HEK293 (cell line): ENCODE measurements at regions not wholly inside any gene's neighbourhood (a gene's known extent, or its start where the extent isn't known, plus 50 kb on each side); places are given as distances from the start of the nearest gene placed in this dataset.

Experiments
- CTCF ChIP-seq: fragments of 450-650 bp; formaldehyde crosslinking; IDR thresholded peaks from 2 replicates; pipeline ENCODE4 v1.5.1; 2016; ENCODE audit warnings: missing biosample characterization, missing genetic modification characterization
- YY1 ChIP-seq: fragments of 450-650 bp; formaldehyde crosslinking; IDR thresholded peaks from 2 replicates; pipeline ENCODE4 v1.5.1; 2018; ENCODE audit warnings: missing biosample characterization, missing genetic modification characterization

DNA sequence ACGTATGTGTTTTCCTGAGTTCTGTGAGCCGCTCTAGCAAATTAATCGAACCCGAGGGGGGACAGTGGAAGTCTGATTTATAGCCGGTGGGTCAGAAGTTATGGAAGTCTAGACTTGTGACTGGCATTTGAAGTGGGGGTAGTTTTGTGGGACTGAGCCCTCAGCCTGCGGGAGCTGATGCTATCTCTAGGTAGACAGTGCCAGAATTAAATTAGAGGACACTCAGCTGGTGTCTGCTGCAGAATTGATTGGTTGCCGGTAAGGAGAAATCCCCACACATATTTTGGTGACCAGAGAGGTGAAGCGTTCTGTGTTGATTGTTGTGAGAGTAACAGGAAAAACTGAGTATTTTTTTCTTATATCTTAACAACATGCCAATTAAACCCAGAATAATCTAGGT is 143.8 kb upstream of the ADCY1 start:
- TF ChIP-seq YY1 (tag by site-specific recombination) (no peak), CTCF (tag by site-specific recombination) (no peak)
